ENCODE measurements at regions not wholly inside any gene's neighbourhood (a gene's known extent, or its start where the extent isn't known, plus 50 kb on each side); places are given as distances from the start of the nearest gene placed in this dataset.
A peak's percentile ranks its signal among the peaks of the same experiment; 100 is the strongest.

GRCh38 chr9:13873203-13873602, 440.7 kb downstream of the NFIB start:
- no peak for ATAC-seq (replicated peaks)
- H3K4me3 Mint-ChIP-seq, result no peak overlapping the region
- peaks cover 7% of the 10 kb centered on the region in 2 donors for H3K9me3 Mint-ChIP-seq
- no peak for DNase-seq
- no peaks in the 10 kb centered on the region for H3K4me1 Mint-ChIP-seq
- H3K27ac Mint-ChIP-seq, result no peak overlapping the region
- H3K27me3 Mint-ChIP-seq, result no peaks in the 10 kb centered on the region
- no peaks in the 10 kb centered on the region for H3K36me3 Mint-ChIP-seq

- no peaks in the 10 kb centered on the region for H3K4me1 Mint-ChIP-seq
- peaks cover 3% of the 10 kb centered on the region in 2 donors for H3K9me3 Mint-ChIP-seq
- H3K27ac Mint-ChIP-seq, result no peak overlapping the region
- ATAC-seq (replicated peaks) (no peak), DNase-seq (no peak)
- H3K27me3 Mint-ChIP-seq, result no peaks in the 10 kb centered on the region
- no peaks in the 10 kb centered on the region for H3K36me3 Mint-ChIP-seq
- H3K4me3 Mint-ChIP-seq, result no peak overlapping the region
Observed at GRCh38 chr9:13868336-13868735, 445.6 kb downstream of the NFIB start.

- Mint-ChIP-seq H3K27me3 (no peaks in the 10 kb centered on the region), H3K4me1 (no peaks in the 10 kb centered on the region), H3K9me3 (no peaks in the 10 kb centered on the region), H3K36me3 (no peaks in the 10 kb centered on the region), H3K4me3 (no peak overlapping the region), H3K27ac (no peak overlapping the region)
- DNase-seq (no peak), ATAC-seq (replicated peaks) (no peak)
Observed at GRCh38 chr9:13865869-13866268, 448.1 kb downstream of the NFIB start.

- no peak for DNase-seq
- no peak for ATAC-seq (replicated peaks)
- H3K4me1 Mint-ChIP-seq, result no peaks in the 10 kb centered on the region
- H3K27me3 Mint-ChIP-seq, result no peaks in the 10 kb centered on the region
- peaks cover 0 to 1% of the 10 kb centered on the region in 2 donors for H3K9me3 Mint-ChIP-seq
- H3K36me3 Mint-ChIP-seq, result no peaks in the 10 kb centered on the region
- H3K27ac Mint-ChIP-seq, result no peak overlapping the region
- no peak overlapping the region for H3K4me3 Mint-ChIP-seq
Observed at GRCh38 chr9:13863112-13863511, 450.8 kb downstream of the NFIB start.

- Mint-ChIP-seq H3K4me3 (no peak overlapping the region), H3K9me3 (peaks cover 0 to 1% of the 10 kb centered on the region in 2 donors), H3K4me1 (no peaks in the 10 kb centered on the region), H3K27me3 (no peaks in the 10 kb centered on the region), H3K36me3 (no peaks in the 10 kb centered on the region), H3K27ac (no peak overlapping the region)
- no peak for DNase-seq
- ATAC-seq (replicated peaks), result no peak
Observed at GRCh38 chr9:13862654-13863053, 451.3 kb downstream of the NFIB start.

DNA sequence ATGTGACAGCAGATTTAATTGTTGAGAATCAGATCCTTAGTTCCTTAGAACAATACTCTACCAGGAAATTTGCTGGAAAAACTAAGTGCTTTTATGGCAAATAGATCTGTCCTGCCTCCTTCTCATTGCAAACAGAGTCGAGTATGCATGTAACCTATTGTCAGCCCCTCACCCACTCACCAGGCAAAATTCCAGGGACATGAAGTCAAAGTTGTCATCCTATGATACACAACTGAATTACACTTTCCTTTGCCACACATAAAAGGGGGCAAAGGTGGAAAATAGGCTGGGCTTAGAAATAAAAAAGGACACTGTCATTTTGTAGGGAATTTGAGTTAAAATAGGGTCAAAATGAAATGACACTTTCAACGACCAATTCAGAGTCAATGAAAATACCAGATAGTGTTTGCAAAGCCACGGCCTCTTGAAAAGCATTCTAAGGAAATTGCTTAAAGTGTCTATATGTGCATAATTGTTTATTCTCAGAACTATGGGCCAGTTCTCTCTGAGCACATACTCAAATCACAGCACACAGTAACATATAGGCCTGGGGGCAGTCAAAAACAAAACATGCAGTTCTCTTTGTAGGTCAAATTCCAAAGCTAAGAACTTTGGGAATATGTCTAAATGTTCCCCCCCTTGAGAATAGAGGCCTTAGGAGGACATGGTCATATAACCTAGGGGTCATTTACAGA, 452.8 kb downstream of the NFIB start:
- no peak overlapping the region for H3K27ac Mint-ChIP-seq

DNA sequence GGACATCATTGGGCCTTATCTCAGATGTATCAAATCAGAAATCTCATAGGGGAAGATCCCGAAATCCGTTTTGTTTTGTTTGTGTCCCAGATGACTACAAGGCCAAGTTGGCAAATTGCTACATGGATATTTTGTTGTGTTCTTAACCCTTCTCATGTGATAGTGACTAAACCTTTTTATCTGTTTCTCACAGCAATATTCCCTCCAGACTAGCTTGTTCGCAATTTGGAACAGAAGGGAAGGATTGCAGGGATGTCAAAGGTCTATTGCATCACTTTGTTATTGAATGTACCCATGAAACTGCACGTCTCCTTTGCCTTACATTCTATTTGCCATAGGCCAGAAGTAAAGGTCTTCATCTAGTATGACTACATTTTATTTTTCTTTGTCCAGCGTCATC, 453.9 kb downstream of the NFIB start:
- DNase-seq (no peak), ATAC-seq (replicated peaks) (no peak)
- no peak overlapping the region for H3K27ac Mint-ChIP-seq
- H3K9me3 Mint-ChIP-seq, result peaks cover 0 to 1% of the 10 kb centered on the region in 2 donors
- H3K36me3 Mint-ChIP-seq, result no peaks in the 10 kb centered on the region
- H3K4me3 Mint-ChIP-seq, result no peak overlapping the region
- H3K27me3 Mint-ChIP-seq, result no peaks in the 10 kb centered on the region
- H3K4me1 Mint-ChIP-seq, result no peaks in the 10 kb centered on the region

More for the DNA sequence above, 452.8 kb downstream of the NFIB start:
- Mint-ChIP-seq H3K4me1 (no peaks in the 10 kb centered on the region), H3K9me3 (peaks cover 0 to 1% of the 10 kb centered on the region in 2 donors), H3K36me3 (no peaks in the 10 kb centered on the region), H3K27me3 (no peaks in the 10 kb centered on the region), H3K4me3 (no peak overlapping the region)
- no peak for ATAC-seq (replicated peaks)
- no peak for DNase-seq

DNA sequence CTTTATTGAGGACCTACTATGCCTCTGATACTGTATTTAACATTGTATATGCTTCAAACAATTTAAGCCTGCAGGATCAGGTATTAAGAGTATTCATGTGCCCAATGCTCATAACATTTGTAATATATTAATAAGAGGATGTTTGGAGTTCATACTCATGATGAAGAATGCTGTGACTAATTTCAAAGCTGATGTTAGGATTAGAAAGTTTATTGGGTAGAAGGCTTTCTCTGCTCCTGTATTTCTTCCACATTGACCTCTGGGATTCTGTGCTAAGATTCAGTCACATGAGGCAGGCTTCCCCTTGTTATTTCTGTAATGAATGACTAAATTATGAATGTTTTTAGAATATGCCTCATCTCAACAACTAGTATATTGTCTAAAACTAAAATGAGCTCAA, 456.4 kb downstream of the NFIB start:
- H3K36me3 Mint-ChIP-seq, result no peaks in the 10 kb centered on the region
- no peak overlapping the region for H3K4me3 Mint-ChIP-seq
- ATAC-seq (replicated peaks) (no peak), DNase-seq (no peak)
- no peak overlapping the region for H3K27ac Mint-ChIP-seq
- H3K4me1 Mint-ChIP-seq, result no peaks in the 10 kb centered on the region
- no peaks in the 10 kb centered on the region for H3K27me3 Mint-ChIP-seq
- H3K9me3 Mint-ChIP-seq, result peaks cover 0 to 1% of the 10 kb centered on the region in 2 donors

DNA sequence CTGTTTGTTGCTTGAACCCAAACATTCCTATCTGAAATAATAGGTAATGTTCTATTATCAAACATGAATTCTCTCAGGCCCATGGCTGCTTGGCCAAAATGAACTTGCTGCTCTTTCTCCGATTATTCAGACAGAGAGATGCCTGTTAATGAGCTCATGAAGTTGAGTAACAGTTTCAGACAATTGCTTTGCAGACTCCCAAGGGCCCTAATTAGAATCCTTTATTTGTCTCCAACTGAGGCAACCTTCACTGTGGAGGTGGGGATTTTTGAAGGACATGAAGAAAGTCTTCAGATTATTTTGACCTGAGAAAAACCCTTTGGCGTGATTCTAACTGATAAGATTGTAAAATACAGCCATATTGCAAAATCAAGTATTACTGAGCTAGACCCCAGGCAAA, 466.7 kb downstream of the NFIB start:
- Mint-ChIP-seq H3K4me1 (no peaks in the 10 kb centered on the region), H3K36me3 (no peaks in the 10 kb centered on the region), H3K9me3 (peaks cover 3 to 7% of the 10 kb centered on the region in 2 donors), H3K27ac (no peak overlapping the region), H3K4me3 (no peak overlapping the region), H3K27me3 (no peaks in the 10 kb centered on the region)
- ATAC-seq (replicated peaks), result no peak
- DNase-seq, result no peak

GRCh38 chr9:13845460-13845859, 468.5 kb downstream of the NFIB start:
- H3K4me3 Mint-ChIP-seq, result no peak overlapping the region
- H3K9me3 Mint-ChIP-seq, result peaks cover 3 to 10% of the 10 kb centered on the region in 2 donors
- H3K27me3 Mint-ChIP-seq, result no peaks in the 10 kb centered on the region
- no peaks in the 10 kb centered on the region for H3K36me3 Mint-ChIP-seq
- no peaks in the 10 kb centered on the region for H3K4me1 Mint-ChIP-seq
- DNase-seq, result no peak
- H3K27ac Mint-ChIP-seq, result no peak overlapping the region
- no peak for ATAC-seq (replicated peaks)

DNA sequence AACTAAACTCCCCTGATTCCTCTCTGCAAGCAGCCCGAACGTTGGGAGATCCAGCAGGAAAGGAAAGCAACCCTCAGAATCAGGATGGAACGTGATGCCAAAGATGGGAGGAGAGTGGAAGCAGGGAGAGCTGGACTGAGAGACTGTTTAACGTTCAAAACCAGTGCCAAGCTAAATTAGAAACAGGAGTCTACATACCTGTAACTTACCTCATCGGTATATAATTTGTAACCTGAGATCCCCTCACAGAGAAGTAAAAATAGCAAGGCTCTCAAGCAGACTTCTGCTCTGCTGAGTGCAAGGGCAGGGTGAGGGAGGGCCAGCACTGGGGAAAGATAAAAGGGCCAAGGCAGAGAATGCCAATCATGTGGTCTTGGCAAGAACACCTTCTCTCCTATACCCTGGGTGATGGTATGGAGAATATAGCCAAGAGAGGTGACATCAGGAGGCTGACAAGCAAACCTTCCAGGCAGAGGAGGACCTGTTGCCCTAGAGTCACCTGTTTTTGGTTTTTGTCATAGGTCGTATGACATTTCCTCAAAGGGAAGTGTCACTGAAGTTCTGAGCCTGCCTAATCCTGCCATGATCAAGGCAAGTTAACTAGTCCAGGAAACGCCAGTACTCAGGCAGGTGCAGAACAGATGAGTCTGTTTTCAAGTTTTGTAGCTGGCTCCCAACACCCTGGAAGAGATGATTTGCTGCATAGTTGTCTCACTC, 472.0 kb downstream of the NFIB start:
- peaks cover 5 to 13% of the 10 kb centered on the region in 2 donors for H3K9me3 Mint-ChIP-seq
- no peak for DNase-seq
- H3K27ac Mint-ChIP-seq, result no peak overlapping the region
- no peaks in the 10 kb centered on the region for H3K36me3 Mint-ChIP-seq
- no peak overlapping the region for H3K4me3 Mint-ChIP-seq
- ATAC-seq (replicated peaks), result peak in 1 of 2 donors; percentile 14
- H3K27me3 Mint-ChIP-seq, result no peaks in the 10 kb centered on the region
- H3K4me1 Mint-ChIP-seq, result no peaks in the 10 kb centered on the region

DNA sequence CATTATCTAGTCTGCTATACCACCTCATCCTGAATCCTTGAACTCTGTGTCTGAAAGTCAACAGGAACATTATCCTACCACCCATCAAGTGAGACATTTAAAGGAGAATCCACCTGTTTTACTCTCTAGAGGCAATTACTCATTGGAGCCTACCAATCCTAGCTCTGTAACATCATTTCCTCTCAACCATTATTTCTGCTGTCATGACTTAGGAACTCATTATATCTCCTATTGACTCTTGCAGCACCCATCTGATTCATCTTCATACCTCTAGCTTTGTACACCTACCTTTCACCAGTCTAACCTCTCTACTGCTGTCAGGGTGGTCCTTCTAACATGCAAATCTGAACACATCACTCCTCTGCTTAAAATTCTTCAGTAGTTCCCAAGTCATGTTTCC, 481.5 kb downstream of the NFIB start:
- H3K36me3 Mint-ChIP-seq, result no peaks in the 10 kb centered on the region
- DNase-seq, result no peak
- H3K4me1 Mint-ChIP-seq, result no peaks in the 10 kb centered on the region
- no peaks in the 10 kb centered on the region for H3K27me3 Mint-ChIP-seq
- no peak for ATAC-seq (replicated peaks)
- peaks cover 18 to 22% of the 10 kb centered on the region in 2 donors for H3K9me3 Mint-ChIP-seq
- no peak overlapping the region for H3K27ac Mint-ChIP-seq
- H3K4me3 Mint-ChIP-seq, result no peak overlapping the region

DNA sequence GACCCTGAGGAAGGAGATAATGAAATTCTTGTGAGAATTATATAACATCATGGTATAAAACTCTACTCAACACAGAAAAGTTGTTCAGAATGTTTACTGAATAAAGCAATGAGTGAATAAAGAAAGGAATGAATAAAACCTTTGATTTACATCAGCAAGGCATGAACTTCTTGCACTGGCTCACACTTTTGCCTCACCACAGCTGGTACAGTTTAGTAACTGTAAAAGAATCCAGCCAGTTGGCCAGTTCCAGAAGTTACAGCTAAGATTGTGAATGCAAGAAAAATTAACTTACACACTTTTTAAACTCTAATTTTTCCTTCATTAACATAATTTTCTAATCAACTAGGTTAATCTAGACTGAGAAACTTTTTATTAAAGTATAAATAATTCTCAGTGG, 490.9 kb downstream of the NFIB start:
- Mint-ChIP-seq H3K4me1 (no peaks in the 10 kb centered on the region), H3K27me3 (no peaks in the 10 kb centered on the region), H3K9me3 (peaks cover 4 to 9% of the 10 kb centered on the region in 2 donors), H3K4me3 (no peak overlapping the region), H3K27ac (no peak overlapping the region), H3K36me3 (no peaks in the 10 kb centered on the region)
- ATAC-seq (replicated peaks) (no peak), DNase-seq (no peak)

DNA sequence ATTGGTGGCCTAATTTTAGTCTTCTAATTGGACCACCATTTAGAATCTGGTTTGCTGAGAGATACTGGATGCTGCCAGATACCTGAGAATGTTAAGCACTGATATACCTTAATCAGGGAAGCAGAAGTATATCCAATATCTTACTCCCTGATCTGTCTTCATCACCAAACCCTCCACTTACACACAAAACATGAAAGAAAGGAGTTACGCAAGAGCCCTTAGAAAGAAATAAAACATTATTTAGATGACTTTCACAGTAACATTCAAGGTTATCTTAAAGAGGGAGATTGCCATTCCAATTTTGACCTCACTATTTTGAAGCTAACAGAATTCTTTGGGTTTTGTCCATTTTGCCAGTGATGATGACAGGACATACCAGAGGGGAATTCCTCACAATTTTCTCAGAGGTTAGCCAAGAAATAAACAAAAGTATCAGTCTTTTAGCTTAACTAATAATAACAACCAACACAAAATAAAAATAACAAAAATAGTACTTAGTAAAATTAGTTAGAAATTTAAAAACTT, 496.1 kb downstream of the NFIB start:
- no peak overlapping the region for H3K4me3 Mint-ChIP-seq
- DNase-seq (no peak), ATAC-seq (replicated peaks) (no peak)
- no peaks in the 10 kb centered on the region for H3K27me3 Mint-ChIP-seq
- H3K36me3 Mint-ChIP-seq, result no peaks in the 10 kb centered on the region
- H3K9me3 Mint-ChIP-seq, result peaks cover 11 to 16% of the 10 kb centered on the region in 2 donors
- no peaks in the 10 kb centered on the region for H3K4me1 Mint-ChIP-seq
- no peak overlapping the region for H3K27ac Mint-ChIP-seq

DNA sequence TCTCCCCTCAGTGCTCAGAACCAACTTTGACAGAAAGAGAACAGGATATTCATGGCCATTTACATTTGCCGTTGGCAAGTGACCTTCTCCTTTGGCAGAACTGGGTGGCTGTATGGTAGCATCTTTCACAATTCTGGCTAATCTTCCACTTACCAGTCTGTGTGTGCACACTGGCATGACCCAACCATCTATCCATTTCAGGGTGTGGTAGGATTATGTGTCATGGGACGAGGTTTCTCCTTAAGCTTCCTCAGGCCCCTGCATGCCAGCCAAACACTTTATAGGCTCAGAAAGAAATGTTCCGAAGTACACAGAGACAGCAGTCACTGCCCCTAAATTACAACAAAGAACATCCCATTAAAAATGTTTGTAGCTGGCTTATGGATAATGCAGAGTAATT, 497.1 kb downstream of the NFIB start:
- ATAC-seq (replicated peaks), result no peak
- H3K27ac Mint-ChIP-seq, result no peak overlapping the region
- no peaks in the 10 kb centered on the region for H3K36me3 Mint-ChIP-seq
- H3K27me3 Mint-ChIP-seq, result no peaks in the 10 kb centered on the region
- no peak for DNase-seq
- no peak overlapping the region for H3K4me3 Mint-ChIP-seq
- H3K9me3 Mint-ChIP-seq, result peaks cover 11 to 16% of the 10 kb centered on the region in 2 donors
- H3K4me1 Mint-ChIP-seq, result no peaks in the 10 kb centered on the region
